Right lobe of liver (tissue), 6 donors: ENCODE measurements at regions not wholly inside any gene's neighbourhood (a gene's known extent, or its start where the extent isn't known, plus 50 kb on each side); places are given as distances from the start of the nearest gene placed in this dataset.
"Not testable (repeated sequence)": the region's sequence is repeated elsewhere in the genome, so short reads cannot be mapped to it uniquely, and the experiment has no call there.

Source experiments
- ATAC-seq, 4 donors: fragments of 200-7000 bp; cut with Tn5 transposase; one replicate each; pipeline ENCODE4 v1.9.1; 2020; ENCODE audit warnings: mild to moderate bottlenecking in 4 of 4, moderate library complexity in 4 of 4
- DNase-seq, 3 donors: peaks; one replicate each; pipeline ENCODE4 v3.0.0-alpha.2; 2020
- H3K27ac ChIP-seq, 3 donors: fragments of 200-600 bp; one replicate each; pipeline ENCODE4 v1.8.0; 2022
- H3K27me3 ChIP-seq, 2 donors: fragments of 200-600 bp; one replicate each; pipeline ENCODE4 v1.8.0; 2022
- H3K36me3 ChIP-seq, 4 donors: fragments of 200-600 bp; sonication (generic) in 1 of 4; one replicate each; pipeline versions ENCODE4 v1.5.1 to v1.8.0; 2017 to 2022; ENCODE audit warnings: control low read depth in 1 of 4
- H3K4me1 ChIP-seq, 4 donors: fragments of 200-600 bp; sonication (generic) in 1 of 4; one replicate each; pipeline versions ENCODE4 v1.5.1 to v1.8.0; 2017 to 2022; ENCODE audit warnings: control low read depth in 1 of 4
- H3K4me3 ChIP-seq, 3 donors: fragments of 200-600 bp; one replicate each; pipeline ENCODE4 v1.8.0; 2022
- H3K9me3 ChIP-seq, 4 donors: fragments of 200-600 bp; sonication (generic) in 1 of 4; one replicate each; pipeline versions ENCODE4 v1.5.1 to v1.8.0; 2017 to 2022; ENCODE audit warnings: control low read depth in 1 of 4
- CTCF ChIP-seq, 4 donors: fragments of 200-600 bp in 3 of 4; fragments of 450-650 bp in 1 of 4; IDR thresholded peaks; one replicate each; pipeline versions ENCODE4 v1.5.1 to v1.8.0; 2016 to 2022; ENCODE audit warnings: antibody characterized with exemption in 4 of 4, mild to moderate bottlenecking in 2 of 4
- POLR2A ChIP-seq: fragments of 450-650 bp; IDR thresholded peaks from one replicate; pipeline ENCODE4 v1.6.1; 2017; ENCODE audit warnings: antibody characterized with exemption, mild to moderate bottlenecking
- WGBS: methylation state at CpG from one replicate; pipeline ENCODE4 v1.1.6; 2018; ENCODE audit warnings: low coverage, low lambda C conversion rate; ENCODE audit not compliant: insufficient coverage; ENCODE audit errors: missing lambda C conversion rate; 5-methylcytosine and 5-hydroxymethylcytosine counted together
- intact Hi-C, 2 donors: fragments of 100-400 bp; cut with DNase I; formaldehyde crosslinking; loops; one replicate each; pipeline versions ENCODE4 v1.11.2 to v1.14.1; 2022
- donor health status: DM: no; HTN: yes; CAD: no.
- donor health status: DM: no; HTN: no; CAD: no.
- donor health status: DM: no; HTN: no; CAD: no.
- donor health status: DM: no; HTN: yes; CAD: no.
- donor health status: DM: no; HTN: yes; CAD: no.

- no peaks in the 10 kb centered on the region for H3K36me3 ChIP-seq
- H3K27ac ChIP-seq, result no peak overlapping the region
- H3K4me1 ChIP-seq, result no peaks in the 10 kb centered on the region
- intact Hi-C loops, result no loop called here
- no peak overlapping the region for H3K4me3 ChIP-seq
- H3K27me3 ChIP-seq, result no peaks in the 10 kb centered on the region
- 48% methylated on average over 4 of the region's 6 CpGs for WGBS
- no peaks in the 10 kb centered on the region for H3K9me3 ChIP-seq
- TF ChIP-seq CTCF (IDR thresholded peaks at IDR 0.05) (no peak), POLR2A (no peak)
- DNase-seq, result no peak
- ATAC-seq, result no peak
These were observed 124.2 kb downstream of the COPS8 start for GRCh38 chr2:237209885-237210284.

- no peak for TF ChIP-seq POLR2A
- TF ChIP-seq CTCF (IDR thresholded peaks at IDR 0.05), result no peak
- 63% methylated on average over 7 of the region's 7 CpGs for WGBS
- ATAC-seq (no peak), DNase-seq (no peak)
- Histone ChIP-seq H3K27me3 (no peaks in the 10 kb centered on the region), H3K4me1 (no peaks in the 10 kb centered on the region), H3K36me3 (no peaks in the 10 kb centered on the region), H3K9me3 (no peaks in the 10 kb centered on the region), H3K27ac (no peak overlapping the region), H3K4me3 (no peak overlapping the region)
- intact Hi-C loops, result no loop called here
These were observed 124.6 kb downstream of the COPS8 start for GRCh38 chr2:237210297-237210696.

- Histone ChIP-seq H3K27ac (no peak overlapping the region), H3K27me3 (no peaks in the 10 kb centered on the region), H3K36me3 (no peaks in the 10 kb centered on the region), H3K9me3 (no peaks in the 10 kb centered on the region), H3K4me3 (no peak overlapping the region), H3K4me1 (no peaks in the 10 kb centered on the region)
- ATAC-seq (no peak), DNase-seq (no peak)
- intact Hi-C loops, result no loop called here
- 57% methylated on average over 6 of the region's 6 CpGs for WGBS
- TF ChIP-seq POLR2A (no peak), CTCF (IDR thresholded peaks at IDR 0.05) (no peak)
These were observed 125.1 kb downstream of the COPS8 start for GRCh38 chr2:237210763-237211162.

GRCh38 chr2:237212356-237213279 lies 126.9 kb downstream of the COPS8 start:
- 75% methylated on average over 9 of the region's 9 CpGs for WGBS
- H3K27me3 ChIP-seq, H3K4me3 ChIP-seq, intact Hi-C loops, H3K9me3 ChIP-seq, H3K36me3 ChIP-seq, H3K27ac ChIP-seq, ATAC-seq, DNase-seq, H3K4me1 ChIP-seq: not testable (repeated sequence)

- H3K27ac ChIP-seq, result no peak overlapping the region
- no peak for DNase-seq
- no peaks in the 10 kb centered on the region for H3K36me3 ChIP-seq
- H3K27me3 ChIP-seq, result no peaks in the 10 kb centered on the region
- H3K9me3 ChIP-seq, result no peaks in the 10 kb centered on the region
- intact Hi-C loops, result no loop called here
- TF ChIP-seq CTCF (IDR thresholded peaks at IDR 0.05) (no peak), POLR2A (no peak)
- ATAC-seq, result no peak
- WGBS, result 72% methylated on average over 8 of the region's 10 CpGs
- no peak overlapping the region for H3K4me3 ChIP-seq
- H3K4me1 ChIP-seq, result no peaks in the 10 kb centered on the region
These were observed 127.8 kb downstream of the COPS8 start for GRCh38 chr2:237213315-237214022.
